Prostate gland (tissue), 2 donors: ENCODE measurements at regions not wholly inside any gene's neighbourhood (a gene's known extent, or its start where the extent isn't known, plus 50 kb on each side); places are given as distances from the start of the nearest gene placed in this dataset.

Experiments
- DNase-seq: peaks from one replicate; pipeline ENCODE4 v3.0.0-alpha.2; 2019; ENCODE audit warnings: low spot score
- H3K27ac ChIP-seq, 2 donors: fragments of 200-600 bp; sonication (generic); 2 replicates each; pipeline ENCODE4 v1.5.1; 2017 to 2019
- H3K27me3 ChIP-seq: fragments of 200-600 bp; sonication (generic); replicated peaks from 2 replicates; pipeline ENCODE4 v1.5.1; 2019; ENCODE audit not compliant: insufficient read depth
- H3K36me3 ChIP-seq, 2 donors: fragments of 200-600 bp; sonication (generic); 1 replicate in 1 of 2; 2 replicates in 1 of 2; pipeline versions ENCODE4 v1.5.1 to v1.8.1; 2017 to 2019
- H3K4me1 ChIP-seq: fragments of 200-600 bp; sonication (generic); replicated peaks from 2 replicates; pipeline ENCODE4 v1.5.1; 2019
- H3K4me3 ChIP-seq, 2 donors: fragments of 200-600 bp; sonication (generic); 2 replicates each; pipeline ENCODE4 v1.5.1; 2017 to 2019
- H3K9me3 ChIP-seq: fragments of 200-600 bp; sonication (generic); 2 replicates; pipeline ENCODE4 v1.5.1; 2017
- CTCF ChIP-seq, 4 experiments: fragments of 200-600 bp in 2 of 4; fragments of 450-650 bp in 2 of 4; sonication (generic) in 2 of 4; IDR thresholded peaks; 1 replicate in 3 of 4; 2 replicates in 1 of 4; pipeline ENCODE4 v1.5.1; 2016 to 2019; ENCODE audit warnings: antibody characterized with exemption in 4 of 4, mild to moderate bottlenecking in 2 of 4, moderate library complexity in 2 of 4
- POLR2A ChIP-seq: fragments of 450-650 bp; IDR thresholded peaks from one replicate; pipeline ENCODE4 v1.6.1; 2016; ENCODE audit warnings: antibody characterized with exemption, mild to moderate bottlenecking
- POLR2AphosphoS5 ChIP-seq: sonication (generic); formaldehyde crosslinking; IDR thresholded peaks from one replicate; pipeline ENCODE4 v1.6.1; 2017; ENCODE audit warnings: antibody characterized with exemption
- WGBS: methylation state at CpG from one replicate; pipeline ENCODE4 v1.1.5; 2018; 5-methylcytosine and 5-hydroxymethylcytosine counted together
- intact Hi-C: fragments of 100-400 bp; cut with DNase I; formaldehyde crosslinking; loops from one replicate; pipeline ENCODE4 v1.14.2; 2022

- Histone ChIP-seq H3K4me3 (no peak overlapping the region), H3K27ac (no peak overlapping the region), H3K27me3 (no peaks in the 10 kb centered on the region), H3K4me1 (no peaks in the 10 kb centered on the region), H3K36me3 (no peaks in the 10 kb centered on the region), H3K9me3 (no peaks in the 10 kb centered on the region)
- TF ChIP-seq POLR2AphosphoS5 (no peak), POLR2A (no peak), CTCF (IDR thresholded peaks at IDR 0.05) (no peak)
- WGBS: 42% methylated on average over 5 of the region's 5 CpGs
- DNase-seq: no peak
- intact Hi-C loops: no loop called here
Observed at GRCh38 chr13:109381546-109382180, 404.7 kb downstream of the IRS2 start.

DNA sequence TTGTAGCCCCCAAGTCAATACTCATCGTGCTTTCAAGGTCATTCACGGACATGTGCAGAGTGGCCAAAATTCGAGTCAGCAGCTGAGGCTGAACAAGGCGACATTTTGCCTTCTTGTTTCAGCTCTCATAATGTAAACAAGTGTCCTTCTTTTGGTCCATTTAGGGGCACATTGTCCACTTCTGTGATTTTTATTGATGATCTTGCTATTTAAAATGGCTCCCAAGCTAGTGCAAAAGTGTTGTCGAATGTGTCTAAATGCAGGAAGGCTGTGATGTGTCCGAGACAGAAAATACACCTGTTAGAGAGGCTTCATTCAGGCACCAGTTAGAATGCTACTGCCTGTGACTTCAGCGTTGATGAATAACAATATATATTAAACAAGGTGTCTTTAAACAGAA is 405.9 kb downstream of the IRS2 start:
- no peak overlapping the region for H3K27ac ChIP-seq
- DNase-seq: no peak
- intact Hi-C loops: no loop called here

GRCh38 chr13:109379930-109380329 is 406.5 kb downstream of the IRS2 start:
- intact Hi-C loops: no loop called here
- Histone ChIP-seq H3K4me1 (no peaks in the 10 kb centered on the region), H3K36me3 (no peaks in the 10 kb centered on the region), H3K9me3 (no peaks in the 10 kb centered on the region), H3K27me3 (no peaks in the 10 kb centered on the region), H3K27ac (no peak overlapping the region), H3K4me3 (no peak overlapping the region)
- 76% methylated on average over 3 of the region's 3 CpGs for WGBS
- TF ChIP-seq POLR2AphosphoS5 (no peak), POLR2A (no peak), CTCF (IDR thresholded peaks at IDR 0.05) (no peak)
- no peak for DNase-seq

More for the DNA sequence above, 405.9 kb downstream of the IRS2 start:
- no peaks in the 10 kb centered on the region for H3K4me1 ChIP-seq
- no peak overlapping the region for H3K4me3 ChIP-seq
- H3K9me3 ChIP-seq: no peaks in the 10 kb centered on the region
- WGBS: 95% methylated on average over 7 of the region's 7 CpGs
- no peaks in the 10 kb centered on the region for H3K27me3 ChIP-seq
- TF ChIP-seq CTCF (IDR thresholded peaks at IDR 0.05): no peak
- TF ChIP-seq POLR2A: no peak
- no peak for TF ChIP-seq POLR2AphosphoS5
- H3K36me3 ChIP-seq: no peaks in the 10 kb centered on the region

- 81% methylated on average over 9 of the region's 9 CpGs for WGBS
- TF ChIP-seq POLR2AphosphoS5: no peak
- TF ChIP-seq CTCF (IDR thresholded peaks at IDR 0.05): no peak
- TF ChIP-seq POLR2A: no peak
- H3K27ac ChIP-seq: no peak overlapping the region
- no peak for DNase-seq
- intact Hi-C loops: no loop called here
- H3K4me3 ChIP-seq: no peak overlapping the region
- no peaks in the 10 kb centered on the region for H3K27me3 ChIP-seq
- no peaks in the 10 kb centered on the region for H3K9me3 ChIP-seq
- no peaks in the 10 kb centered on the region for H3K36me3 ChIP-seq
- H3K4me1 ChIP-seq: no peaks in the 10 kb centered on the region
Observed at GRCh38 chr13:109376936-109377335, 409.4 kb downstream of the IRS2 start.

DNA sequence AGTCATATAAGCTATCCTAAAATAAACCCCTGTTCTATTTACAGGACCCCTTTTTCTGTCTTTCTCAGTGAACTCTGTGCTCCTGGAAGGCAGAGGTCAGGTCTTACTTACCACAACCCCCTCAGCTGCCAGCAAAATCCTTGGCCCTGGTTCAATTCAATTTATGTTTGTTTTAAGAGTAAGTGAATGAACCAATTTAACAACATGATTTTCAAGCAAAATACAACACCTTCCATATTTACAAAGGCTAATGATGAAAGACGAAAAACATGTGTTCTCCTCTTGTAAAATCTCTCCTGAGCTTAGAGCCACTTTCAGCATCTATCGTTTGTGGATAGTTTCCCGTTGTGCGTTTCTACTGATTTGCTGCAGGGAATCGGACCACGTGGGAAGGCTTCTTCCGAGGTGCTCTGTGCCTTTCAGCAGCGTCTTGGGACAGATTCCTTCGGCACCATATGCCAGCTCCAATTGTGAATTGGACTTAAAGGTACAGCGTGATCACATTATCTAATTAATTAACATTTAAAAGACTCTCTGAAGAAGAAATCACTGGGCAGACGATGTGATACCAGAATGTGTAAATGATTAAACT is 411.7 kb downstream of the IRS2 start:
- Histone ChIP-seq H3K4me3 (no peak overlapping the region), H3K27me3 (no peaks in the 10 kb centered on the region), H3K27ac (no peak overlapping the region), H3K9me3 (no peaks in the 10 kb centered on the region), H3K36me3 (no peaks in the 10 kb centered on the region), H3K4me1 (no peaks in the 10 kb centered on the region)
- no peak for TF ChIP-seq POLR2A
- TF ChIP-seq CTCF (IDR thresholded peaks at IDR 0.05): no peak
- TF ChIP-seq POLR2AphosphoS5: no peak
- WGBS: 51% methylated on average over 11 of the region's 11 CpGs
- DNase-seq: no peak
- intact Hi-C loops: no loop called here
